Testis (tissue), 2 donors: ENCODE measurements at regions not wholly inside any gene's neighbourhood (a gene's known extent, or its start where the extent isn't known, plus 50 kb on each side); places are given as distances from the start of the nearest gene placed in this dataset.
A peak's percentile ranks its signal among the peaks of the same experiment; 100 is the strongest.
"Not testable (repeated sequence)": the region's sequence is repeated elsewhere in the genome, so short reads cannot be mapped to it uniquely, and the experiment has no call there.

Experiments used
- DNase-seq: peaks from one replicate; pipeline ENCODE4 v3.0.0-alpha.2; 2019
- H3K27ac ChIP-seq, 2 donors: fragments of 200-600 bp; sonication (generic); one replicate each; pipeline ENCODE4 v1.5.1; 2019
- H3K27me3 ChIP-seq: fragments of 200-600 bp; sonication (generic); one replicate; pipeline ENCODE4 v1.5.1; 2019
- H3K36me3 ChIP-seq: fragments of 200-600 bp; sonication (generic); one replicate; pipeline ENCODE4 v1.5.1; 2017; ENCODE audit warnings: low read depth; ENCODE audit errors: missing control alignments
- H3K4me1 ChIP-seq: fragments of 200-600 bp; sonication (generic); one replicate; pipeline ENCODE4 v1.5.1; 2019
- H3K4me3 ChIP-seq, 2 donors: fragments of 200-600 bp; sonication (generic); one replicate each; pipeline ENCODE4 v1.5.1; 2017 to 2019
- H3K9me3 ChIP-seq: fragments of 200-600 bp; sonication (generic); one replicate; pipeline ENCODE4 v1.5.1; 2017
- POLR2A ChIP-seq: fragments of 450-650 bp; IDR thresholded peaks from one replicate; pipeline ENCODE4 v1.6.1; 2017; ENCODE audit warnings: antibody characterized with exemption, mild to moderate bottlenecking, moderate library complexity
- WGBS, 2 donors: methylation state at CpG; one replicate each; pipeline ENCODE4 v1.1.5; 2018; 5-methylcytosine and 5-hydroxymethylcytosine counted together
- intact Hi-C: fragments of 100-400 bp; cut with DNase I; formaldehyde crosslinking; loops from one replicate; pipeline ENCODE4 v1.15.1; 2023; ENCODE audit warnings: low total_unique reads
- small RNA-seq, 2 donors: library from RNA; depleted of rRNA; stranded (forward); fragments of <200 nt; gene quantifications; one replicate each; pipeline ENCODE3, GENCODE V24; 2016
- TF ChIP-seq, protein P1 (sequence below), 3 experiments: fragments of 450-650 bp in 2 of 3; fragments of 200-600 bp in 1 of 3; sonication (generic) in 1 of 3; IDR thresholded peaks; one replicate each; pipeline ENCODE4 v1.5.1; 2016 to 2019; ENCODE audit warnings: antibody characterized with exemption in 3 of 3, mild to moderate bottlenecking in 2 of 3, moderate library complexity in 1 of 3

DNA sequence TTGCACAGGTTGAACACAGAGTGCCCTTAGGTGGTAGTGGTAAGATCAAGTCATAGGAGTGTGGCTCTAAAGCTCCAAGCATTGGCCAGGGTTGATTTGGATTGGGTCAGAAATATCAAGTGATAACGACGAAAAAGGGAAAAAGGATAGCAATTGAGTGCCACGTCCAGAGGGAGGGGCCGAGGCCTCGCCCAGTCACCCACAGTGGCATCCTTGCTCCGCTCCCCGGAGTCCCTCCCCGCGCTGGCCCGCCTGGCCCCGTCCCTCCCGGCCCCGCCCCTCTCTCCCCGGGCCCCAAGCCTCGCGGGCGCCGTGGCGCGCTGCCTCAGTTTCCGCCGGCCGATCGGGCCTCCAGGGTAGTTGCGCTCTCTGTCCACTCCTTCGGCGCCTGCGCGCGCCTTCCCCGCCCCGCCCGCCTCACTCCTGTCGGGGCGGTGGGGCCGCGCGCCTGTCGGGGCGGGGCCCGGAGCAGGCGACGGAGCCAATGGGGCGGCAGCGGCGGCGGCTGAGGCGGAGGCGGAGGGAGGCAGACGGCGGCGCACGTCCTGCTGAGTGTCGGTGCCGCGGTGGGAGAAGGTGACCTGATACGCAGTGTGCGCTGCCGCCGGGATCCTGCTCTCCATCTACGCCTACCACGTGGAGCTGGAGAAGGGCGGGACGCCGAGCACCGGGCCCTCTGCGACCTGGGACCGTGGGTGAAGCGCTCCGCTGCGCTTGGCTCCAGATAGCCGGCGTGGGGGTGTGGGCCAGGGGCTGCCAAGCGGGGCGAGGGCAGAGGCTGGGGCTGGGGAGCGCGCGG, 209.1 kb upstream of the ZNF722 start:
- intact Hi-C loops: no loop called here
- Histone ChIP-seq H3K36me3 (no peaks in the 10 kb centered on the region), H3K4me1 (no peaks in the 10 kb centered on the region), H3K4me3 (peak overlapping the region; percentile 43 to 55), H3K27ac (no peak overlapping the region), H3K9me3 (no peaks in the 10 kb centered on the region), H3K27me3 (no peaks in the 10 kb centered on the region)
- TF ChIP-seq POLR2A: no peak
- TF ChIP-seq, protein P1, sequence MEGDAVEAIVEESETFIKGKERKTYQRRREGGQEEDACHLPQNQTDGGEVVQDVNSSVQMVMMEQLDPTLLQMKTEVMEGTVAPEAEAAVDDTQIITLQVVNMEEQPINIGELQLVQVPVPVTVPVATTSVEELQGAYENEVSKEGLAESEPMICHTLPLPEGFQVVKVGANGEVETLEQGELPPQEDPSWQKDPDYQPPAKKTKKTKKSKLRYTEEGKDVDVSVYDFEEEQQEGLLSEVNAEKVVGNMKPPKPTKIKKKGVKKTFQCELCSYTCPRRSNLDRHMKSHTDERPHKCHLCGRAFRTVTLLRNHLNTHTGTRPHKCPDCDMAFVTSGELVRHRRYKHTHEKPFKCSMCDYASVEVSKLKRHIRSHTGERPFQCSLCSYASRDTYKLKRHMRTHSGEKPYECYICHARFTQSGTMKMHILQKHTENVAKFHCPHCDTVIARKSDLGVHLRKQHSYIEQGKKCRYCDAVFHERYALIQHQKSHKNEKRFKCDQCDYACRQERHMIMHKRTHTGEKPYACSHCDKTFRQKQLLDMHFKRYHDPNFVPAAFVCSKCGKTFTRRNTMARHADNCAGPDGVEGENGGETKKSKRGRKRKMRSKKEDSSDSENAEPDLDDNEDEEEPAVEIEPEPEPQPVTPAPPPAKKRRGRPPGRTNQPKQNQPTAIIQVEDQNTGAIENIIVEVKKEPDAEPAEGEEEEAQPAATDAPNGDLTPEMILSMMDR (IDR thresholded peaks at IDR 0.05): no peak
- peak; percentile 60 for DNase-seq
- WGBS, 2 donors: 14 to 43% methylated on average over 10 to 74 of the region's 78 CpGs

DNA sequence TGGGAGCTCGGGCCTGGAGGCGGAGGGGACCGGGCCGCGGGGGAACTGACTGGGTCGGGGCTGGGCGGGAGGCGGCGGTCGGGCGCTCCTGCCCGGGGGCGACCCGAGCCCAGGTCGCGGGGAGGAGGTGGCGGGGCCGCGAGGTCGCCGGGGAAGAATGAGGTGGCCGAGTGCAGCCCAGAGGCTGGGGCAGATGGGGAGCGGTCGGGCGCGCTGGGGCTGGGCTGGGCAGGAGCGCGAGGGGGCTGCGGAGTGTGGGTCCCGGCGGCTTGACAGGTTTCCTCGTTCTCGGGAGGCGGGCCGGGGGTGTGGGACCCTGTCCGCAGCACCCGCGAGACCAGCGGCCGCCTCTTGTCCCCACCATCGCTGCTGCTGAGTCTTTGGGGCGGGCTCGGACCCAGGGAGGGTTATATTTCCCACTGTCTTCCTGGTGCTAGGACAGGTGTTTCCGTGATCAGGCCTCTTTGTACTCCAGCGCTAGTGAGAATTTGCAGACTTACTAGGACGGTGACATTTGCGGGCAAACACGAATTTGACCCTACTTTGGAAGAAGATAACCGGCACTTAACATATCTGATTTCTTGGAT, 208.4 kb upstream of the ZNF722 start:
- H3K4me1 ChIP-seq, H3K27ac ChIP-seq, H3K9me3 ChIP-seq, H3K36me3 ChIP-seq, intact Hi-C loops, H3K27me3 ChIP-seq, DNase-seq: not testable (repeated sequence)
- 12 to 14% methylated on average over 7 to 23 of the region's 49 CpGs for WGBS, 2 donors
- H3K4me3 ChIP-seq: peak overlapping the region; percentile 43 to 55

Small RNA genes in the stretch of these regions (small RNA-seq; reads per million reads assigned to genes)
- gene AC079355.2: 0 reads per million in 2 donors
